GM12878 (cell line): ENCODE measurements at regions not wholly inside any gene's neighbourhood (a gene's known extent, or its start where the extent isn't known, plus 50 kb on each side); places are given as distances from the start of the nearest gene placed in this dataset.

Experiments
- ATAC-seq: fragments of 200-7000 bp; cut with Tn5 transposase; 3 replicates; pipeline ENCODE4 v1.9.1; 2020; ENCODE audit warnings: mild to moderate bottlenecking, moderate library complexity
- BruUV-seq: library from RNA; stranded (reverse); fragments of 400-500 nt; replicated peaks from 2 replicates; lab custom pipeline; 2021; lab: Mats Ljungman, UMichigan
- CTCF ChIA-PET: fragments of 300-600 bp; sonication (Branson Sonifier 250); formaldehyde crosslinking; extraction: SDS; loops from one replicate; lab custom pipeline; 2021; ENCODE audit warnings: inconsistent platforms; lab: Yijun Ruan, JAX
- POLR2A ChIA-PET: fragments of 350-600 bp; formaldehyde crosslinking; extraction: SDS; loops from one replicate; lab custom pipeline; 2021; ENCODE audit warnings: inconsistent platforms; lab: Charles Lee
- RAD21 ChIA-PET: fragments of 300-600 bp; sonication (Branson Sonifier 250); formaldehyde crosslinking; loops from one replicate; lab custom pipeline; 2023; ENCODE audit warnings: antibody characterized with exemption; ENCODE audit not compliant: unreplicated experiment; lab: Charles Lee
- SMC1A ChIA-PET: fragments of 300-600 bp; sonication (Branson Sonifier 250); formaldehyde crosslinking; loops from one replicate; lab custom pipeline; 2023; ENCODE audit not compliant: unreplicated experiment, uncharacterized antibody; lab: Charles Lee
- DNase-seq: peaks from one replicate; pipeline ENCODE4 v3.0.0-alpha.2; 2011; ENCODE audit warnings: low read depth, low spot score
- FAIRE-seq: peaks from 3 replicates; lab custom pipeline; 2011; peaks lifted over from hg19 to GRCh38; lab: Jason Lieb, UNC
- H2AFZ ChIP-seq: 2 replicates; pipeline ENCODE4 v1.6.0; 2011; ENCODE audit warnings: low read depth, low read length, control low read depth; ENCODE audit not compliant: control insufficient read depth
- H3K27ac ChIP-seq: 2 replicates; pipeline ENCODE4 v1.5.1; 2011; ENCODE audit warnings: control low read depth; ENCODE audit not compliant: control insufficient read depth, insufficient read depth
- H3K27me3 ChIP-seq, 2 experiments: replicated peaks in 1 of 2; 2 replicates each; pipeline versions ENCODE4 v1.6.0 to v1.6.1; 2011; ENCODE audit warnings: low read length in 1 of 2; ENCODE audit not compliant: control insufficient read depth in 2 of 2, insufficient read depth in 2 of 2
- H3K36me3 ChIP-seq, 2 experiments: 2 replicates each; pipeline ENCODE4 v1.5.1; 2011; ENCODE audit warnings: low read length in 1 of 2; ENCODE audit not compliant: control insufficient read depth in 2 of 2, insufficient read depth in 2 of 2
- H3K4me1 ChIP-seq: 2 replicates; pipeline ENCODE4 v1.6.1; 2011; ENCODE audit warnings: mild to moderate bottlenecking, low read length, moderate library complexity, mixed read lengths; ENCODE audit not compliant: control insufficient read depth, insufficient read depth
- H3K4me2 ChIP-seq: 2 replicates; pipeline ENCODE4 v1.6.0; 2011; ENCODE audit warnings: control low read depth; ENCODE audit not compliant: control insufficient read depth, insufficient read depth
- H3K4me3 ChIP-seq: fragments of 200-600 bp; sonication (generic); 2 replicates; pipeline ENCODE4 v1.5.1; 2016
- H3K79me2 ChIP-seq: 2 replicates; pipeline ENCODE4 v1.6.0; 2011; ENCODE audit warnings: low read length; ENCODE audit not compliant: control insufficient read depth, insufficient read depth
- H3K9ac ChIP-seq: 2 replicates; pipeline ENCODE4 v1.8.0; 2011; ENCODE audit warnings: low read length, control low read depth, mixed read lengths; ENCODE audit not compliant: control insufficient read depth, insufficient read depth
- H3K9me3 ChIP-seq: replicated peaks from 3 replicates; pipeline ENCODE4 v1.5.1; 2011; ENCODE audit warnings: mild to moderate bottlenecking, low read length; ENCODE audit not compliant: control insufficient read depth, insufficient read depth
- H4K20me1 ChIP-seq: 2 replicates; pipeline ENCODE4 v1.6.0; 2011; ENCODE audit not compliant: control insufficient read depth, insufficient read depth
- BRCA1 ChIP-seq: IDR thresholded peaks from 2 replicates; pipeline ENCODE4 v1.6.1; 2011; ENCODE audit warnings: low read depth, low read length, improper control_type of control experiment
- CBFB ChIP-seq: IDR thresholded peaks from 2 replicates; pipeline ENCODE4 v1.6.1; 2016; ENCODE audit warnings: antibody characterized with exemption, low read depth
- CHD2 ChIP-seq: IDR thresholded peaks from 2 replicates; pipeline ENCODE4 v1.6.1; 2011; ENCODE audit warnings: low read depth, low read length, improper control_type of control experiment, borderline replicate concordance
- GATAD2B ChIP-seq: fragments of 450-650 bp; conservative IDR thresholded peaks from 2 replicates; pipeline ENCODE4 v1.6.1; 2017; ENCODE audit warnings: low read depth, mild to moderate bottlenecking, moderate library complexity
- KAT2A ChIP-seq: conservative IDR thresholded peaks from 2 replicates; pipeline ENCODE4 v1.6.1; 2011; ENCODE audit warnings: low read depth, low read length; ENCODE audit not compliant: control insufficient read depth
- MTA3 ChIP-seq: IDR thresholded peaks from 2 replicates; pipeline ENCODE4 v1.6.1; 2012; ENCODE audit warnings: low read length, inconsistent platforms, borderline replicate concordance
- MXI1 ChIP-seq: fragments of 150-350 bp; IDR thresholded peaks from 2 replicates; pipeline ENCODE4 v1.6.1; 2011; ENCODE audit warnings: low read depth, mild to moderate bottlenecking, inconsistent platforms, low read length, improper control_type of control experiment
- NBN ChIP-seq: fragments of 450-650 bp; IDR thresholded peaks from 2 replicates; pipeline ENCODE4 v1.6.1; 2016
- PAX8 ChIP-seq: fragments of 450-650 bp; IDR thresholded peaks from 2 replicates; pipeline ENCODE4 v1.6.1; 2017; ENCODE audit warnings: mild to moderate bottlenecking, moderate library complexity
- ZNF274 ChIP-seq: IDR thresholded peaks from one replicate; pipeline ENCODE4 v1.8.0; 2011; ENCODE audit not compliant: insufficient read length, insufficient read depth
- in situ Hi-C: fragments of 300-500 bp; cut with MboI; formaldehyde crosslinking; loops from 9 replicates; pipeline ENCODE4 v1.14.3; 2018; ENCODE audit warnings: mixed read lengths
- intact Hi-C: fragments of 100-400 bp; cut with micrococcal nuclease; formaldehyde crosslinking; loops from one replicate; pipeline ENCODE4 v1.14.2; 2022; ENCODE audit not compliant: unreplicated experiment

DNA sequence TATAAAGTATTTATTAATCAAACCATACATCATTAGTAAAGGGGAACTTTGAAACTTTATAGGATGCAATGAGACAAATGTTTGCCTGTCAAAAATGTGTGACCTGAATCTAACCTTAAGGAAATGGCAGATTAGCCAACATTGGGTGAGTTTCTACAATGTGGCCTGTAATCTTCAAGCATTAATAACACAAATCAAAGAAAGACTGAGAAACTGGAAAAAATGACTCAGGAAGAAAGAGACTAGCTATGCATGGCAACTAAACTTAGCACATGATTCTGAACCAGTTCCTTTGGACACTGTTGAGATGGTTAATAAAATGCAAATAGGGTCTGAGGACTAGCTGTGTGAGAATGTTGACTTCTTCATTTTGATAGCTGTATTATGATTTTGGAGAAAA lies 628.6 kb upstream of the ID2 start:
- no peak overlapping the region for H2AFZ ChIP-seq
- H3K9ac ChIP-seq, result no peak overlapping the region
- BruUV-seq, result no TSS peak
- no peaks in the 10 kb centered on the region for H4K20me1 ChIP-seq
- SMC1A ChIA-PET, result interaction anchor here (0.6 to 1.6 kb wide), 16 partner anchors 9 to 224 kb away, joined by 3 to 4 read pairs (median 3); no protein-coding TSS in a partner anchor
- no peak overlapping the region for H3K4me2 ChIP-seq
- no peaks in the 10 kb centered on the region for H3K36me3 ChIP-seq
- ATAC-seq, result no peak
- POLR2A ChIA-PET, result interaction anchor here (0.6 to 0.8 kb wide), 2 partner anchors 181 to 279 kb away, joined by 3 to 4 read pairs; no protein-coding TSS in a partner anchor
- peaks cover 5% of the 10 kb centered on the region; the same call in 2 of the 3 replicates for H3K9me3 ChIP-seq
- H3K4me3 ChIP-seq, result no peak overlapping the region
- TF ChIP-seq CHD2 (no peak), BRCA1 (no peak), NBN (no peak), MTA3 (no peak), ZNF274 (no peak), MXI1 (no peak), GATAD2B (no peak), PAX8 (no peak), KAT2A (no peak), CBFB (no peak)
- TF ChIP-seq, all 136 proteins: peak for 0
- ChIA-PET CTCF (no interaction called here), RAD21 (interaction anchor here (0.9 to 1.5 kb wide), 4 partner anchors 35 to 468 kb away, joined by 3 read pairs; no protein-coding TSS in a partner anchor)
- H3K27me3 ChIP-seq, result no peaks in the 10 kb centered on the region
- no peak for DNase-seq
- peaks cover 22% of the 10 kb centered on the region for H3K4me1 ChIP-seq
- peak; percentile 18 for FAIRE-seq
- intact Hi-C loops, result loop anchor here (5.0 kb wide), 1 partner anchor 179 kb away; no protein-coding TSS in a partner anchor
- H3K79me2 ChIP-seq, result no peaks in the 10 kb centered on the region
- in situ Hi-C loops, result no loop called here
- H3K27ac ChIP-seq, result no peak overlapping the region
